SK-N-SH (cell line): ENCODE measurements at regions not wholly inside any gene's neighbourhood (a gene's known extent, or its start where the extent isn't known, plus 50 kb on each side); places are given as distances from the start of the nearest gene placed in this dataset.

Experiments used
- CTCF ChIA-PET: fragments of 300-600, 350-600 bp; formaldehyde crosslinking; extraction: SDS; loops from one replicate; lab custom pipeline; 2021; lab: Yijun Ruan, JAX
- POLR2A ChIA-PET: fragments of 350-600 bp; sonication (Branson Sonifier 250); formaldehyde crosslinking; extraction: SDS; loops from one replicate; lab custom pipeline; 2020; ENCODE audit warnings: antibody characterized with exemption, inconsistent platforms; lab: Yijun Ruan, JAX
- DNase-seq: peaks from one replicate; pipeline ENCODE4 v3.0.0; 2012
- H2AFZ ChIP-seq: fragments of 200-600 bp; sonication (generic); 2 replicates; pipeline ENCODE4 v1.8.1; 2016; ENCODE audit warnings: antibody characterized with exemption, mild to moderate bottlenecking, low read depth
- H3F3A ChIP-seq: fragments of 200-600 bp; sonication (generic); replicated peaks from 2 replicates; pipeline ENCODE3; 2016; ENCODE audit warnings: antibody characterized with exemption, mild to moderate bottlenecking; ENCODE audit not compliant: insufficient read depth
- H3K27ac ChIP-seq, 2 experiments: fragments of 200-500 bp in 1 of 2; fragments of 200-600 bp in 1 of 2; sonication (Bioruptor generic) in 1 of 2; sonication (generic), shearing (Covaris generic) in 1 of 2; 2 replicates each; pipeline versions ENCODE4 v1.5.1 to v1.6.1; 2014 to 2016; ENCODE audit warnings: low read depth in 2 of 2, inconsistent platforms in 1 of 2, low read length in 1 of 2, mild to moderate bottlenecking in 1 of 2, mixed read lengths in 1 of 2
- H3K27me3 ChIP-seq: fragments of 200-600 bp; sonication (generic), shearing (Covaris generic); 2 replicates; pipeline ENCODE4 v1.6.1; 2016; ENCODE audit warnings: mixed run types; ENCODE audit not compliant: insufficient read depth
- H3K36me3 ChIP-seq, 2 experiments: fragments of 200-500 bp in 1 of 2; fragments of 200-600 bp in 1 of 2; sonication (Bioruptor generic) in 1 of 2; sonication (generic) in 1 of 2; replicated peaks in 1 of 2; 2 replicates each; pipeline versions ENCODE3 to v1.5.1; 2014 to 2016; ENCODE audit warnings: low read length in 1 of 2, mild to moderate bottlenecking in 1 of 2; ENCODE audit not compliant: insufficient read depth in 2 of 2, control insufficient read depth in 1 of 2
- H3K4me1 ChIP-seq, 2 experiments: fragments of 200-500 bp in 1 of 2; fragments of 200-600 bp in 1 of 2; sonication (Bioruptor generic) in 1 of 2; sonication (generic), shearing (Covaris generic) in 1 of 2; 2 replicates each; pipeline versions ENCODE4 v1.5.1 to v1.6.1; 2014 to 2016; ENCODE audit warnings: low read depth in 1 of 2, low read length in 1 of 2, mixed run types in 1 of 2; ENCODE audit not compliant: insufficient read depth in 2 of 2, control insufficient read depth in 1 of 2
- H3K4me2 ChIP-seq: fragments of 200-600 bp; sonication (generic), shearing (Covaris generic); 2 replicates; pipeline ENCODE4 v1.6.1; 2017; ENCODE audit warnings: mixed run types
- H3K4me3 ChIP-seq, 2 experiments: fragments of 200-500 bp in 1 of 2; fragments of 200-600 bp in 1 of 2; sonication (Bioruptor generic) in 1 of 2; sonication (generic), shearing (Covaris generic) in 1 of 2; 2 replicates each; pipeline versions ENCODE4 v1.5.1 to v1.8.1; 2014 to 2016; ENCODE audit warnings: low read depth in 2 of 2, inconsistent platforms in 1 of 2, low read length in 1 of 2, mild to moderate bottlenecking in 1 of 2, mixed read lengths in 1 of 2, moderate library complexity in 1 of 2
- H3K79me2 ChIP-seq: fragments of 200-600 bp; sonication (generic); 2 replicates; pipeline ENCODE4 v1.8.1; 2017; ENCODE audit warnings: mild to moderate bottlenecking; ENCODE audit not compliant: insufficient read depth
- H3K9ac ChIP-seq: fragments of 200-600 bp; sonication (generic); 2 replicates; pipeline ENCODE4 v1.6.1; 2017; ENCODE audit warnings: mixed run types
- H3K9me2 ChIP-seq: fragments of 200-600 bp; sonication (generic); 2 replicates; pipeline ENCODE4 v1.6.1; 2017; ENCODE audit warnings: mixed run types
- H3K9me3 ChIP-seq: fragments of 200-600 bp; sonication (generic); 2 replicates; pipeline ENCODE4 v1.6.1; 2017; ENCODE audit warnings: mixed run types, mild to moderate bottlenecking, moderate library complexity
- H4K20me1 ChIP-seq: fragments of 200-600 bp; sonication (generic); 2 replicates; pipeline ENCODE4 v1.6.1; 2017; ENCODE audit warnings: mild to moderate bottlenecking, mixed run types; ENCODE audit not compliant: insufficient read depth
- EP300 ChIP-seq, 2 experiments: IDR thresholded peaks; 2 replicates each; pipeline versions ENCODE4 v1.4.0 to v1.6.1; 2012; ENCODE audit warnings: borderline replicate concordance in 1 of 2, low read depth in 1 of 2, low read length in 1 of 2
- EZH2phosphoT487 ChIP-seq: fragments of 200-600 bp; sonication (generic); IDR thresholded peaks from 2 replicates; pipeline ENCODE4 v1.6.1; 2017; ENCODE audit warnings: low read depth, mixed run types, mild to moderate bottlenecking, antibody characterized with exemption, moderate library complexity, borderline replicate concordance
- FOSL2 ChIP-seq: IDR thresholded peaks from 2 replicates; pipeline ENCODE4 v1.4.0; 2012; ENCODE audit warnings: low read depth, mild to moderate bottlenecking, moderate library complexity, borderline replicate concordance
- FOXJ3 ChIP-seq: sonication (generic); formaldehyde crosslinking; IDR thresholded peaks from 2 replicates; pipeline ENCODE4 v1.5.1; 2020; ENCODE audit warnings: mild to moderate bottlenecking, missing genetic modification reagents
- FOXM1 ChIP-seq: IDR thresholded peaks from 2 replicates; pipeline ENCODE4 v1.4.0; 2012; ENCODE audit warnings: low read depth, mild to moderate bottlenecking
- GATA2 ChIP-seq: sonication (generic); formaldehyde crosslinking; IDR thresholded peaks from 2 replicates; pipeline ENCODE4 v1.5.0; 2020; ENCODE audit warnings: mild to moderate bottlenecking, missing genetic modification reagents
- JUND ChIP-seq: IDR thresholded peaks from 2 replicates; pipeline ENCODE4 v1.4.0; 2012
- MXI1 ChIP-seq: IDR thresholded peaks from 2 replicates; pipeline ENCODE4 v1.6.1; 2012; ENCODE audit warnings: mild to moderate bottlenecking, low read depth, low read length, improper control_type of control experiment
- NFIC ChIP-seq: IDR thresholded peaks from 2 replicates; pipeline ENCODE4 v1.4.0; 2012; ENCODE audit warnings: borderline replicate concordance
- NRF1 ChIP-seq: IDR thresholded peaks from 2 replicates; pipeline ENCODE4 v1.6.1; 2012; ENCODE audit warnings: low read depth, mild to moderate bottlenecking, low read length
- POLR2AphosphoS5 ChIP-seq: IDR thresholded peaks from 2 replicates; pipeline ENCODE4 v1.6.1; 2012; ENCODE audit warnings: low read depth, low read length
- RFX5 ChIP-seq: IDR thresholded peaks from 2 replicates; pipeline ENCODE4 v1.6.1; 2012; ENCODE audit warnings: mild to moderate bottlenecking, improper control_type of control experiment, low read length
- SIN3A ChIP-seq: IDR thresholded peaks from 2 replicates; pipeline ENCODE4 v1.6.1; 2012; ENCODE audit warnings: low read depth, mild to moderate bottlenecking, low read length, moderate library complexity, borderline replicate concordance
- SMC3 ChIP-seq: IDR thresholded peaks from 2 replicates; pipeline ENCODE4 v1.6.1; 2012; ENCODE audit warnings: low read depth, low read length, improper control_type of control experiment
- TAF1 ChIP-seq: IDR thresholded peaks from 2 replicates; pipeline ENCODE4 v1.6.1; 2012; ENCODE audit warnings: low read depth, mild to moderate bottlenecking, low read length, moderate library complexity, borderline replicate concordance
- TEAD4 ChIP-seq: IDR thresholded peaks from 2 replicates; pipeline ENCODE4 v1.4.0; 2012; ENCODE audit warnings: mild to moderate bottlenecking, borderline replicate concordance; ENCODE audit not compliant: insufficient read depth
- YY1 ChIP-seq: IDR thresholded peaks from 2 replicates; pipeline ENCODE4 v1.4.0; 2012; ENCODE audit warnings: low read depth, mild to moderate bottlenecking
- WGBS: methylation state at CpG from one replicate; pipeline ENCODE4 v1.1.6; 2017; ENCODE audit warnings: low lambda C conversion rate; 5-methylcytosine and 5-hydroxymethylcytosine counted together
- TF ChIP-seq, protein P1 (sequence below): fragments of 200-600 bp; sonication (generic); IDR thresholded peaks from 2 replicates; pipeline ENCODE4 v1.6.1; 2017; ENCODE audit warnings: antibody characterized with exemption, mild to moderate bottlenecking, moderate library complexity
- TF ChIP-seq, protein P2 (sequence below): IDR thresholded peaks from 2 replicates; pipeline ENCODE4; 2012

DNA sequence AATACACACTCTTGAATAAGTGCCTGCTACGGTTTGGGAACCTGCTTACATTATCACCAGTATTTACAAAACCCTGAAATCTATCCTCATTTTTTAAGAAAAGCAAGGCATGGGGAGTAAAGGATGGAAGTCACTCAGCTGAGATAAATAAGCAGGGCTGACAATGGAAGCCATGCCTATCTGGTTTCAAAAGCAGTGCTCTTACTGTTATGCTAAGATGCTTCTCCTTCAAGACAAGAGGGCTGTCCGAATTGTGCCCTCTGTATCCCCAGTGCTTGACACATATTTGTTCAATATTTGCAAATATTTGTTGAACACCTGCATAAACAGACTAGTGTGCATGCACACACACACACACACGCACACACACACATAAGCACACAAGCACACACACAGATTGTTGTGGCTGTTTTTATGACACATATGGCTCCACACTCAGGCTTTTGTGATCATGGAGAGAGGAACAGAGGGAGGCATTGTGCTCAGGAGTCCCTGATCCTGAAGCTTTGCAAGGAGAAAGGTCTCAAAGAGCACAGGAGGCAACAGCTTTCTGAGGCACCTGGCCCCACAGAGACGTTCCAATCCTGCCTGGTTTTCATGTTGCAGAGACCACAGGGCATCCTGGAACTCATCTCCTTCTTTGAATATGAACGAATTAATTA lies 401.6 kb upstream of the CDH11 start:
- no peaks in the 10 kb centered on the region for H3K27me3 ChIP-seq
- TF ChIP-seq EP300 (IDR thresholded peaks at IDR 0.05; ENCODE audit: borderline replicate concordance in 1 of 2, low read depth in 1 of 2, low read length in 1 of 2) (no peak), JUND (no peak), RFX5 (no peak), SMC3 (no peak), FOXM1 (no peak), MXI1 (no peak), TEAD4 (no peak)
- DNase-seq = no peak
- no peak overlapping the region for H2AFZ ChIP-seq
- ChIA-PET CTCF (no interaction called here), POLR2A (no interaction called here)
- H4K20me1 ChIP-seq = no peaks in the 10 kb centered on the region
- H3K36me3 ChIP-seq = no peaks in the 10 kb centered on the region
- no peak overlapping the region for H3K9ac ChIP-seq
- H3K4me2 ChIP-seq = no peak overlapping the region
- H3K79me2 ChIP-seq = no peaks in the 10 kb centered on the region
- H3K4me1 ChIP-seq = peaks cover 0 to 12% of the 10 kb centered on the region in 2 experiments; a peak in 2 of 4 replicates
- no peaks in the 10 kb centered on the region for H3K9me2 ChIP-seq
- H3K9me3 ChIP-seq = no peaks in the 10 kb centered on the region
- no peak overlapping the region for H3K4me3 ChIP-seq
- WGBS = 78% methylated on average over 5 of the region's 5 CpGs
- no peak overlapping the region for H3K27ac ChIP-seq
- H3F3A ChIP-seq = no peaks in the 10 kb centered on the region

DNA sequence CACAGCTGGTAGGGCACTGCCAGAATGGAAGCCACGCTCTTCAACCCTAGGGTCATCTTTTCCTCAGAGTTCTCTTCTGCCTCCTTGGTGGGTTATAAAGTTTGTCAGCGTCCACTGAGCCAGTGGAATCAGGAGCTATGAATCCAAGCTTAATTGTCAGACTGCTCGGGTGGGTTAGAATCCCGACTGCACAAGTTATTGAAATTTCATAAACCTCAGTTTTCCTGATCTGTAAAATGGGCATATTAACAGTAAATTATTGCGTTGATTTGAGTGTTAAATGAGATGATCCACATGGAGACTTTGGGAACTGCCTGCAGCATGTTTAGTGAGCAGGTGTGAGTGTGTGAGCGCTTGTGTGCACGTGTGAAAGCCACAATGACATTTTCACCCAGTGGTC lies 400.5 kb upstream of the CDH11 start:
- Histone ChIP-seq H3K27me3 (no peaks in the 10 kb centered on the region), H3K27ac (peak overlapping the region in 1 of 2 experiments; percentile 68; a peak in 2 of 4 replicates), H3F3A (no peaks in the 10 kb centered on the region), H3K4me1 (peaks cover 0 to 12% of the 10 kb centered on the region in 2 experiments; a peak in 2 of 4 replicates), H3K79me2 (no peaks in the 10 kb centered on the region), H3K4me2 (no peak overlapping the region), H3K4me3 (no peak overlapping the region), H3K36me3 (no peaks in the 10 kb centered on the region), H3K9ac (no peak overlapping the region), H4K20me1 (no peaks in the 10 kb centered on the region), H3K9me2 (no peaks in the 10 kb centered on the region), H3K9me3 (no peaks in the 10 kb centered on the region), H2AFZ (no peak overlapping the region)
- ChIA-PET POLR2A (no interaction called here), CTCF (no interaction called here)
- 73% methylated on average over 7 of the region's 7 CpGs for WGBS
- TF ChIP-seq YY1 (no peak), NRF1 (no peak), TAF1 (no peak), EZH2phosphoT487 (no peak)
- no peak for DNase-seq

DNA sequence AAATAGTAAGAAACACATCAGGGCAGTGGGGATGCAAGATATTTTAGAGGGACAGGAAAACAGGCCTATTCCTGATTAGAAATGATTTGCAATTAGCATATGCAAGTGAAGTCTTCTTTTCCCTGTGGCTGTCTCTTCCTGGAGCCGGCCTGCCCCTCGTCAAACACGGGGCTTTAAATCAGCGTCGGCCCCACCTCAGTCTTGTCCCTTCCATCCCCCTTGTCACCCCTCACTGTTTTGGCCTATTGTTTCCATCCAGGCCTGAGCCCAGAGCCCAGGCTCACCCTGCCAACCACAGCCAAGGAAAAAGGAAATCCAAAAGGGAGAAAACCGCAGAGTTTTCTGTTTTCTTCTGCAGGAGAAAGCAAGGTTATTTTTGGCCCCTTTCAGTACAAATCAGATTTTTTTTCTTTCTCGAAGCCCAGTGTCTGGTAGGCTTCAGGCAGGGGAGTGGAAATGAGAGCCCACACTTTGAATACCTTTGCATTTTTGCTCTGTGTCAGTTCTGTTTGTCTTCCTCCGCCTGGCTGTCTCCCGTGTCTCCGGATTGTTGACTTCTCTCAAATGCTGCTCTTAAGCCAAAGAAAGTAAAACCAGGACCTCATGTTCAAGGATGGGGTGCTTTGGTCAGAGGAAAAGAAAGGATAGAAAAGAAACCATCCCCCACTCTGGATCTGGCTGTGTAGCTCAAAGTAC lies 399.9 kb upstream of the CDH11 start:
- CTCF ChIA-PET = no interaction called here
- H3K79me2 ChIP-seq = no peaks in the 10 kb centered on the region
- no peaks in the 10 kb centered on the region for H3K36me3 ChIP-seq
- DNase-seq = no peak
- H3K4me3 ChIP-seq = no peak overlapping the region
- H2AFZ ChIP-seq = no peak overlapping the region
- H3K9ac ChIP-seq = no peak overlapping the region
- peaks cover 0 to 12% of the 10 kb centered on the region in 2 experiments; a peak in 2 of 4 replicates for H3K4me1 ChIP-seq
- H3K4me2 ChIP-seq = no peak overlapping the region
- TF ChIP-seq, protein P1, sequence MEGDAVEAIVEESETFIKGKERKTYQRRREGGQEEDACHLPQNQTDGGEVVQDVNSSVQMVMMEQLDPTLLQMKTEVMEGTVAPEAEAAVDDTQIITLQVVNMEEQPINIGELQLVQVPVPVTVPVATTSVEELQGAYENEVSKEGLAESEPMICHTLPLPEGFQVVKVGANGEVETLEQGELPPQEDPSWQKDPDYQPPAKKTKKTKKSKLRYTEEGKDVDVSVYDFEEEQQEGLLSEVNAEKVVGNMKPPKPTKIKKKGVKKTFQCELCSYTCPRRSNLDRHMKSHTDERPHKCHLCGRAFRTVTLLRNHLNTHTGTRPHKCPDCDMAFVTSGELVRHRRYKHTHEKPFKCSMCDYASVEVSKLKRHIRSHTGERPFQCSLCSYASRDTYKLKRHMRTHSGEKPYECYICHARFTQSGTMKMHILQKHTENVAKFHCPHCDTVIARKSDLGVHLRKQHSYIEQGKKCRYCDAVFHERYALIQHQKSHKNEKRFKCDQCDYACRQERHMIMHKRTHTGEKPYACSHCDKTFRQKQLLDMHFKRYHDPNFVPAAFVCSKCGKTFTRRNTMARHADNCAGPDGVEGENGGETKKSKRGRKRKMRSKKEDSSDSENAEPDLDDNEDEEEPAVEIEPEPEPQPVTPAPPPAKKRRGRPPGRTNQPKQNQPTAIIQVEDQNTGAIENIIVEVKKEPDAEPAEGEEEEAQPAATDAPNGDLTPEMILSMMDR = no peak
- TF ChIP-seq NRF1 (no peak), FOSL2 (no peak), FOXJ3 (CRISPR knock-in tag) (no peak), POLR2AphosphoS5 (no peak), TAF1 (no peak), NFIC (no peak), SMC3 (no peak), SIN3A (no peak), GATA2 (no peak)
- TF ChIP-seq, protein P2, sequence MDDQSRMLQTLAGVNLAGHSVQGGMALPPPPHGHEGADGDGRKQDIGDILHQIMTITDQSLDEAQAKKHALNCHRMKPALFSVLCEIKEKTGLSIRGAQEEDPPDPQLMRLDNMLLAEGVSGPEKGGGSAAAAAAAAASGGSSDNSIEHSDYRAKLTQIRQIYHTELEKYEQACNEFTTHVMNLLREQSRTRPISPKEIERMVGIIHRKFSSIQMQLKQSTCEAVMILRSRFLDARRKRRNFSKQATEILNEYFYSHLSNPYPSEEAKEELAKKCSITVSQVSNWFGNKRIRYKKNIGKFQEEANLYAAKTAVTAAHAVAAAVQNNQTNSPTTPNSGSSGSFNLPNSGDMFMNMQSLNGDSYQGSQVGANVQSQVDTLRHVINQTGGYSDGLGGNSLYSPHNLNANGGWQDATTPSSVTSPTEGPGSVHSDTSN = no peak
- no peaks in the 10 kb centered on the region for H4K20me1 ChIP-seq
- H3K9me3 ChIP-seq = no peaks in the 10 kb centered on the region
- peak overlapping the region in 1 of 2 experiments; percentile 68; a peak in 2 of 4 replicates for H3K27ac ChIP-seq
- POLR2A ChIA-PET = no interaction called here
- 69% methylated on average over 9 of the region's 10 CpGs for WGBS
- H3K9me2 ChIP-seq = no peaks in the 10 kb centered on the region
- no peaks in the 10 kb centered on the region for H3K27me3 ChIP-seq
- no peaks in the 10 kb centered on the region for H3F3A ChIP-seq
